SK-N-SH (cell line): ENCODE measurements at regions not wholly inside any gene's neighbourhood (a gene's known extent, or its start where the extent isn't known, plus 50 kb on each side); places are given as distances from the start of the nearest gene placed in this dataset.

Source experiments
- TAF1 ChIP-seq: IDR thresholded peaks from 2 replicates; pipeline ENCODE4 v1.6.1; 2012; ENCODE audit warnings: low read depth, mild to moderate bottlenecking, low read length, moderate library complexity, borderline replicate concordance
- TF ChIP-seq, protein P1 (sequence below): fragments of 200-600 bp; sonication (generic); IDR thresholded peaks from 2 replicates; pipeline ENCODE4 v1.6.1; 2017; ENCODE audit warnings: antibody characterized with exemption, mild to moderate bottlenecking, moderate library complexity
- TF ChIP-seq, protein P2 (sequence below): IDR thresholded peaks from 2 replicates; pipeline ENCODE4 v1.4.0; 2012; ENCODE audit warnings: low read depth, borderline replicate concordance

DNA sequence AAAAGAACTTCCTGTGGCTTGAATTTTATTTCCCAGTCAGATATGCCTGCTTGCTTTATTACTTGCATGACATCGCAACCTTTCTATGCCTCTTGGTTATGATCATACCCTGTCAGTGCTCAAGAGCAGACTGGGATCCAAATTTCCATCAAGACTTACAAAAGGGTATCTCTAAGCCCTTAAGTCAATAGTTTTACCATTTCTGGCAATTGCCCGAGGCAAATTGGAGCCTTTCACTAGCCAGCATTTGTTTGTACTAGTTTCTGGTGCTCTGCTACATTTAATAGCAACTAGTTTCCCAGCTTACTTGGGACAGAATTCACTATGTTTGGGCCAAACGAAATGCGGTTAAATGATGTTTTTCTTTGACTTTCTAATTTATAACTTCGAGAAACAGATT lies 73.2 kb upstream of the ITM2A start:
- TF ChIP-seq, protein P1, sequence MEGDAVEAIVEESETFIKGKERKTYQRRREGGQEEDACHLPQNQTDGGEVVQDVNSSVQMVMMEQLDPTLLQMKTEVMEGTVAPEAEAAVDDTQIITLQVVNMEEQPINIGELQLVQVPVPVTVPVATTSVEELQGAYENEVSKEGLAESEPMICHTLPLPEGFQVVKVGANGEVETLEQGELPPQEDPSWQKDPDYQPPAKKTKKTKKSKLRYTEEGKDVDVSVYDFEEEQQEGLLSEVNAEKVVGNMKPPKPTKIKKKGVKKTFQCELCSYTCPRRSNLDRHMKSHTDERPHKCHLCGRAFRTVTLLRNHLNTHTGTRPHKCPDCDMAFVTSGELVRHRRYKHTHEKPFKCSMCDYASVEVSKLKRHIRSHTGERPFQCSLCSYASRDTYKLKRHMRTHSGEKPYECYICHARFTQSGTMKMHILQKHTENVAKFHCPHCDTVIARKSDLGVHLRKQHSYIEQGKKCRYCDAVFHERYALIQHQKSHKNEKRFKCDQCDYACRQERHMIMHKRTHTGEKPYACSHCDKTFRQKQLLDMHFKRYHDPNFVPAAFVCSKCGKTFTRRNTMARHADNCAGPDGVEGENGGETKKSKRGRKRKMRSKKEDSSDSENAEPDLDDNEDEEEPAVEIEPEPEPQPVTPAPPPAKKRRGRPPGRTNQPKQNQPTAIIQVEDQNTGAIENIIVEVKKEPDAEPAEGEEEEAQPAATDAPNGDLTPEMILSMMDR = no peak
- TF ChIP-seq, protein P2, sequence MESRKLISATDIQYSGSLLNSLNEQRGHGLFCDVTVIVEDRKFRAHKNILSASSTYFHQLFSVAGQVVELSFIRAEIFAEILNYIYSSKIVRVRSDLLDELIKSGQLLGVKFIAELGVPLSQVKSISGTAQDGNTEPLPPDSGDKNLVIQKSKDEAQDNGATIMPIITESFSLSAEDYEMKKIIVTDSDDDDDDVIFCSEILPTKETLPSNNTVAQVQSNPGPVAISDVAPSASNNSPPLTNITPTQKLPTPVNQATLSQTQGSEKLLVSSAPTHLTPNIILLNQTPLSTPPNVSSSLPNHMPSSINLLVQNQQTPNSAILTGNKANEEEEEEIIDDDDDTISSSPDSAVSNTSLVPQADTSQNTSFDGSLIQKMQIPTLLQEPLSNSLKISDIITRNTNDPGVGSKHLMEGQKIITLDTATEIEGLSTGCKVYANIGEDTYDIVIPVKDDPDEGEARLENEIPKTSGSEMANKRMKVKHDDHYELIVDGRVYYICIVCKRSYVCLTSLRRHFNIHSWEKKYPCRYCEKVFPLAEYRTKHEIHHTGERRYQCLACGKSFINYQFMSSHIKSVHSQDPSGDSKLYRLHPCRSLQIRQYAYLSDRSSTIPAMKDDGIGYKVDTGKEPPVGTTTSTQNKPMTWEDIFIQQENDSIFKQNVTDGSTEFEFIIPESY = no peak
- TF ChIP-seq TAF1 = no peak
